Lung (tissue), 11 donors: ENCODE measurements at regions not wholly inside any gene's neighbourhood (a gene's known extent, or its start where the extent isn't known, plus 50 kb on each side); places are given as distances from the start of the nearest gene placed in this dataset.

ENCODE experiments used
- ATAC-seq: fragments of 200-7000 bp; cut with Tn5 transposase; one replicate; pipeline ENCODE4 v1.9.1; 2020; ENCODE audit warnings: moderate number of reproducible peaks; ENCODE audit not compliant: insufficient read depth, low FRiP score
- DNase-seq, 3 donors: peaks; one replicate each; pipeline ENCODE4 v3.0.0-alpha.2; 2013 to 2017
- H3K27ac ChIP-seq, 2 donors: one replicate each; pipeline ENCODE4 v1.5.1; 2013; ENCODE audit warnings: mild to moderate bottlenecking in 2 of 2, moderate library complexity in 2 of 2, control low read depth in 1 of 2, inconsistent platforms in 1 of 2, low read depth in 1 of 2, low read length in 1 of 2
- H3K27me3 ChIP-seq, 3 donors: one replicate each; pipeline ENCODE4 v1.5.1; 2013; ENCODE audit warnings: low read length in 2 of 3; ENCODE audit not compliant: control insufficient read depth in 3 of 3, insufficient read depth in 3 of 3
- H3K36me3 ChIP-seq, 4 donors: one replicate each; pipeline ENCODE4 v1.5.1; 2013; ENCODE audit warnings: low read length in 4 of 4, mild to moderate bottlenecking in 1 of 4, moderate library complexity in 1 of 4; ENCODE audit not compliant: control insufficient read depth in 4 of 4, insufficient read depth in 4 of 4
- H3K4me1 ChIP-seq, 5 donors: one replicate each; pipeline ENCODE4 v1.5.1; 2013; ENCODE audit warnings: low read length in 5 of 5, mild to moderate bottlenecking in 2 of 5, moderate library complexity in 1 of 5; ENCODE audit not compliant: control insufficient read depth in 5 of 5, insufficient read depth in 5 of 5
- H3K4me3 ChIP-seq: one replicate; pipeline ENCODE4 v1.5.1; 2013; ENCODE audit warnings: mild to moderate bottlenecking, control low read depth, moderate library complexity
- H3K9ac ChIP-seq, 2 donors: one replicate each; pipeline ENCODE4 v1.5.1; 2013; ENCODE audit warnings: low read length in 2 of 2, control low read depth in 1 of 2; ENCODE audit not compliant: insufficient read depth in 1 of 2
- H3K9me3 ChIP-seq, 4 donors: one replicate each; pipeline ENCODE4 v1.5.1; 2013; ENCODE audit warnings: low read length in 3 of 4, mild to moderate bottlenecking in 1 of 4, moderate library complexity in 1 of 4; ENCODE audit not compliant: control insufficient read depth in 4 of 4, insufficient read depth in 3 of 4
- CTCF ChIP-seq: IDR thresholded peaks from 2 replicates; pipeline ENCODE4 v1.5.1; 2012; ENCODE audit warnings: mild to moderate bottlenecking; ENCODE audit errors: control extremely low read depth, extremely low read depth
- WGBS, 2 donors: extraction: QIAGEN DNeasy Blood & Tissue Kit; methylation state at CpG; one replicate each; pipeline ENCODE4 v1.1.7; 2013; 5-methylcytosine and 5-hydroxymethylcytosine counted together
- donor health status: control.
- donor health status: control.
- donor health status: Bipolar disorder and iron deficiency.
- donor health status: healthy.
- donor health status: DM: yes; HTN: yes; CAD: no.

- WGBS, 2 donors, result 90 to 91% methylated on average over 6 of the region's 6 CpGs
- no peak overlapping the region for H3K9ac ChIP-seq
- H3K27me3 ChIP-seq, result peaks cover 0 to 3% (median 0%) of the 10 kb centered on the region in 3 donors
- H3K27ac ChIP-seq, result no peak overlapping the region
- no peak overlapping the region for H3K4me3 ChIP-seq
- no peak for ATAC-seq
- H3K9me3 ChIP-seq, result no peaks in the 10 kb centered on the region
- no peaks in the 10 kb centered on the region for H3K4me1 ChIP-seq
- DNase-seq, result peak in 1 of 3 donors; percentile 68
- TF ChIP-seq CTCF, result no peak
- H3K36me3 ChIP-seq, result no peaks in the 10 kb centered on the region
These were observed 406.2 kb downstream of the MTX2 start for GRCh38 chr2:176675271-176675949.

GRCh38 chr2:176677746-176678265 is 408.6 kb downstream of the MTX2 start:
- no peaks in the 10 kb centered on the region for H3K9me3 ChIP-seq
- H3K27ac ChIP-seq, result no peak overlapping the region
- DNase-seq (no peak), ATAC-seq (no peak)
- 90 to 91% methylated on average over 2 of the region's 2 CpGs for WGBS, 2 donors
- TF ChIP-seq CTCF, result no peak
- H3K36me3 ChIP-seq, result no peaks in the 10 kb centered on the region
- peaks cover 0 to 3% (median 0%) of the 10 kb centered on the region in 3 donors for H3K27me3 ChIP-seq
- no peak overlapping the region for H3K9ac ChIP-seq
- H3K4me3 ChIP-seq, result no peak overlapping the region
- peaks cover 0 to 11% (median 0%) of the 10 kb centered on the region in 5 donors for H3K4me1 ChIP-seq

GRCh38 chr2:176678571-176678970 is 409.3 kb downstream of the MTX2 start:
- H3K4me1 ChIP-seq, result peaks cover 0 to 12% (median 0%) of the 10 kb centered on the region in 5 donors
- no peak for ATAC-seq
- H3K9ac ChIP-seq, result no peak overlapping the region
- WGBS, 2 donors, result 69 to 74% methylated on average over 5 of the region's 5 CpGs
- peaks cover 0 to 3% (median 0%) of the 10 kb centered on the region in 3 donors for H3K27me3 ChIP-seq
- no peaks in the 10 kb centered on the region for H3K9me3 ChIP-seq
- no peak overlapping the region for H3K4me3 ChIP-seq
- DNase-seq, result no peak
- H3K36me3 ChIP-seq, result no peaks in the 10 kb centered on the region
- H3K27ac ChIP-seq, result no peak overlapping the region
- TF ChIP-seq CTCF, result no peak
